ENCODE measurements at regions not wholly inside any gene's neighbourhood (a gene's known extent, or its start where the extent isn't known, plus 50 kb on each side); places are given as distances from the start of the nearest gene placed in this dataset.

- TF ChIP-seq CTCF (IDR thresholded peaks at IDR 0.05) (no peak), EP300 (IDR thresholded peaks at IDR 0.05) (no peak), POLR2A (IDR thresholded peaks at IDR 0.05) (no peak), POLR2AphosphoS5 (IDR thresholded peaks at IDR 0.05) (no peak)
- Histone ChIP-seq H3K27me3 (peaks cover 4% of the 10 kb centered on the region), H3K36me3 (no peaks in the 10 kb centered on the region), H3K4me3 (no peak overlapping the region), H3K4me1 (no peaks in the 10 kb centered on the region), H3K9me3 (no peaks in the 10 kb centered on the region), H3K27ac (no peak overlapping the region)
- WGBS = 65% methylated on average over 19 of the region's 19 CpGs
- DNase-seq (ENCODE audit: low spot score in 2 of 2) = peak in 1 of 2 donors; percentile 44
These were observed 72.8 kb upstream of the PITX1 start for GRCh38 chr5:135106610-135107471.

- Histone ChIP-seq H3K27ac (no peak overlapping the region), H3K36me3 (no peaks in the 10 kb centered on the region), H3K9me3 (no peaks in the 10 kb centered on the region), H3K4me1 (no peaks in the 10 kb centered on the region), H3K27me3 (peaks cover 4% of the 10 kb centered on the region), H3K4me3 (no peak overlapping the region)
- 77% methylated on average over 3 of the region's 3 CpGs for whole genome bisulfite sequencing
- TF ChIP-seq POLR2AphosphoS5 (IDR thresholded peaks at IDR 0.05) (no peak), POLR2A (IDR thresholded peaks at IDR 0.05) (no peak), EP300 (IDR thresholded peaks at IDR 0.05) (no peak), CTCF (IDR thresholded peaks at IDR 0.05) (no peak)
- DNase-seq (ENCODE audit: low spot score in 2 of 2) = peak in 1 of 2 donors; percentile 2
These were observed 72.1 kb upstream of the PITX1 start for GRCh38 chr5:135106136-135106535.

- H3K27me3 ChIP-seq = peaks cover 4% of the 10 kb centered on the region
- TF ChIP-seq POLR2AphosphoS5 (IDR thresholded peaks at IDR 0.05) (no peak), POLR2A (IDR thresholded peaks at IDR 0.05) (no peak), EP300 (IDR thresholded peaks at IDR 0.05) (no peak), CTCF (IDR thresholded peaks at IDR 0.05) (no peak)
- H3K36me3 ChIP-seq = no peaks in the 10 kb centered on the region
- H3K9me3 ChIP-seq = no peaks in the 10 kb centered on the region
- peak in 1 of 2 donors; percentile 41 for DNase-seq (ENCODE audit: low spot score in 2 of 2)
- no peak overlapping the region for H3K27ac ChIP-seq
- H3K4me3 ChIP-seq = no peak overlapping the region
- 70% methylated on average over 1 of the region's 3 CpGs for WGBS
- no peaks in the 10 kb centered on the region for H3K4me1 ChIP-seq
These were observed 71.1 kb upstream of the PITX1 start for GRCh38 chr5:135105105-135105484.

GRCh38 chr5:135103575-135103853 lies 69.5 kb upstream of the PITX1 start:
- H3K9me3 ChIP-seq = no peaks in the 10 kb centered on the region
- TF ChIP-seq EP300 (IDR thresholded peaks at IDR 0.05) (no peak), CTCF (IDR thresholded peaks at IDR 0.05) (no peak), POLR2AphosphoS5 (IDR thresholded peaks at IDR 0.05) (no peak), POLR2A (IDR thresholded peaks at IDR 0.05) (no peak)
- no peak for DNase-seq (ENCODE audit: low spot score in 2 of 2)
- no peaks in the 10 kb centered on the region for H3K4me1 ChIP-seq
- no peak overlapping the region for H3K4me3 ChIP-seq
- H3K36me3 ChIP-seq = no peaks in the 10 kb centered on the region
- H3K27ac ChIP-seq = no peak overlapping the region
- H3K27me3 ChIP-seq = peaks cover 4% of the 10 kb centered on the region
- WGBS = 89% methylated on average over 7 of the region's 7 CpGs

- no peak for TF ChIP-seq POLR2AphosphoS5 (IDR thresholded peaks at IDR 0.05)
- TF ChIP-seq EP300 (IDR thresholded peaks at IDR 0.05) = no peak
- TF ChIP-seq CTCF (IDR thresholded peaks at IDR 0.05) = no peak
- peaks cover 4% of the 10 kb centered on the region for H3K27me3 ChIP-seq
- H3K9me3 ChIP-seq = no peaks in the 10 kb centered on the region
- H3K27ac ChIP-seq = no peak overlapping the region
- peak; percentile 40 to 74 for DNase-seq (ENCODE audit: low spot score in 2 of 2)
- WGBS = 86% methylated on average over 7 of the region's 7 CpGs
- no peak overlapping the region for H3K4me3 ChIP-seq
- H3K4me1 ChIP-seq = no peaks in the 10 kb centered on the region
- H3K36me3 ChIP-seq = no peaks in the 10 kb centered on the region
These were observed 68.9 kb upstream of the PITX1 start for GRCh38 chr5:135102716-135103574.
